ENCODE measurements at regions not wholly inside any gene's neighbourhood (a gene's known extent, or its start where the extent isn't known, plus 50 kb on each side); places are given as distances from the start of the nearest gene placed in this dataset.

DNA sequence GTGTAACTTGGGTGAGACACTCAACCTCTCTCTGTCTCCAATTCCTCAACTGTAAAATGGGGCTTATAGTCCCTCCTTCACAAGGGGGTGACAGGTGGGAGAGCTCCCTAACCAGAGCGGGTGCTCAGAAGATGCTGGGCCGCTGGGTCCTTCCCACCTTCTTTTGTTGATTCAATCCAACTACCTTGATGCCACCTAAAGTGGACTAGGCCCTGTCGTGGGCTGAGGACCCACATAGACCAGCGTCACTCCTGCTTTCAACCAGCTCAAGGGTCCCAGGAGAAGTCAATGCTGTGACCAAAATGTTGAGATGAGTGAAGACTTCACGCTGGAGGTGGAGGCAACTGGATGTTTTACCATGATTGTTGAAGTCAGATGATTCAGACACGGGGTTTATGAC, 72.7 kb upstream of the WNT11 start (continued):
- TF ChIP-seq, protein P1, sequence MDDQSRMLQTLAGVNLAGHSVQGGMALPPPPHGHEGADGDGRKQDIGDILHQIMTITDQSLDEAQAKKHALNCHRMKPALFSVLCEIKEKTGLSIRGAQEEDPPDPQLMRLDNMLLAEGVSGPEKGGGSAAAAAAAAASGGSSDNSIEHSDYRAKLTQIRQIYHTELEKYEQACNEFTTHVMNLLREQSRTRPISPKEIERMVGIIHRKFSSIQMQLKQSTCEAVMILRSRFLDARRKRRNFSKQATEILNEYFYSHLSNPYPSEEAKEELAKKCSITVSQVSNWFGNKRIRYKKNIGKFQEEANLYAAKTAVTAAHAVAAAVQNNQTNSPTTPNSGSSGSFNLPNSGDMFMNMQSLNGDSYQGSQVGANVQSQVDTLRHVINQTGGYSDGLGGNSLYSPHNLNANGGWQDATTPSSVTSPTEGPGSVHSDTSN (IDR thresholded peaks at IDR 0.05) = no peak
- TF ChIP-seq RXRA (IDR thresholded peaks at IDR 0.05; ENCODE audit: borderline replicate concordance, low read depth) = no peak
- TF ChIP-seq RFX5 (IDR thresholded peaks at IDR 0.05; ENCODE audit: low read length) = no peak
- no peak for TF ChIP-seq EP300 (IDR thresholded peaks at IDR 0.05; ENCODE audit: borderline replicate concordance in 1 of 2, low read depth in 1 of 2, low read length in 1 of 2)
- TF ChIP-seq SMC3 (IDR thresholded peaks at IDR 0.05; ENCODE audit: low read depth, low read length) = no peak
- no peak for TF ChIP-seq MXI1 (IDR thresholded peaks at IDR 0.05; ENCODE audit: low read depth, low read length)
- no peak for TF ChIP-seq CHD2 (IDR thresholded peaks at IDR 0.05; ENCODE audit: low read length, partially characterized antibody)
- no peak for TF ChIP-seq RAD21 (IDR thresholded peaks at IDR 0.05; ENCODE audit: low read length)
- no peak for TF ChIP-seq FOXM1 (IDR thresholded peaks at IDR 0.05; ENCODE audit: low read depth)
- no peak for TF ChIP-seq TEAD4 (IDR thresholded peaks at IDR 0.05; ENCODE audit: borderline replicate concordance, insufficient read depth)
- TF ChIP-seq MEF2A (IDR thresholded peaks at IDR 0.05; ENCODE audit: borderline replicate concordance, low read depth) = no peak

DNA sequence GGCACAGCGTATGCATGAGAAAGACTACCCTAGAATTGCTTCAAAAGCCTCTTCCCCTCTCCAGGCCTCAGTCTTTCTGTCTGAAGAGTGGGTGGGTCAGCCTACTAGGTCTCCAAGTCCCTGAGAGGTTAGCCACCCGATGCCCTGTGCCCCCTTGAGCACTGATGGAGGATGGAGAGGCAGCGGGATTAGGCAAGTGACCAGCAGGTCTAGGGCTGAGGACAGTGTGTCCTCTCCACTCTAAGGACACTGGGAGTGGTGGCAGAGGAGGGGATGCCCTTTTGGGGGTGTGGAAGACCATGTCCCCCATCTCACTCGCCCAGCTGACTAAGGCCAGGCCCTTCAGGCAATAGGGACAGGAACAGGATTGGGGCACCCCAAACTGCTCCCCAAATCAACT, 72.2 kb upstream of the WNT11 start:
- Histone ChIP-seq H3K4me3 (ENCODE audit: low read depth in 2 of 2, low read length in 1 of 2) (no peak overlapping the region), H3K79me2 (ENCODE audit: insufficient read depth) (no peaks in the 10 kb centered on the region), H3K36me3 (replicated peaks in 1 of 2; ENCODE audit: control insufficient read depth in 1 of 2, insufficient read depth in 2 of 2, low read length in 1 of 2) (no peaks in the 10 kb centered on the region), H3K27me3 (ENCODE audit: insufficient read depth) (0 out of 2 replicates have a peak, but pooled peaks cover 4% of the 10 kb centered on the region), H3K4me1 (ENCODE audit: control insufficient read depth in 1 of 2, insufficient read depth in 2 of 2, low read depth in 1 of 2, low read length in 1 of 2) (peaks cover 0 to 6% of the 10 kb centered on the region in 2 experiments; a peak in 1 of 4 replicates), H3K4me2 (no peak overlapping the region), H4K20me1 (ENCODE audit: insufficient read depth) (no peaks in the 10 kb centered on the region), H3K9me3 (no peaks in the 10 kb centered on the region), H3K9ac (no peak overlapping the region), H3F3A (replicated peaks; ENCODE audit: insufficient read depth) (no peaks in the 10 kb centered on the region), H3K9me2 (no peaks in the 10 kb centered on the region), H2AFZ (ENCODE audit: low read depth) (no peak overlapping the region), H3K27ac (ENCODE audit: low read depth in 2 of 2, low read length in 1 of 2) (no peak overlapping the region)
- TF ChIP-seq JUND (IDR thresholded peaks at IDR 0.05) = no peak
- TF ChIP-seq TAF1 (IDR thresholded peaks at IDR 0.05; ENCODE audit: borderline replicate concordance, low read depth, low read length) = no peak
- no peak for TF ChIP-seq ELF1 (IDR thresholded peaks at IDR 0.05)
- no peak for TF ChIP-seq GABPA (IDR thresholded peaks at IDR 0.05; ENCODE audit: low read depth)
- no peak for TF ChIP-seq MXI1 (IDR thresholded peaks at IDR 0.05; ENCODE audit: low read depth, low read length)
- no peak for TF ChIP-seq RFX5 (IDR thresholded peaks at IDR 0.05; ENCODE audit: low read length)
- TF ChIP-seq, protein P2, sequence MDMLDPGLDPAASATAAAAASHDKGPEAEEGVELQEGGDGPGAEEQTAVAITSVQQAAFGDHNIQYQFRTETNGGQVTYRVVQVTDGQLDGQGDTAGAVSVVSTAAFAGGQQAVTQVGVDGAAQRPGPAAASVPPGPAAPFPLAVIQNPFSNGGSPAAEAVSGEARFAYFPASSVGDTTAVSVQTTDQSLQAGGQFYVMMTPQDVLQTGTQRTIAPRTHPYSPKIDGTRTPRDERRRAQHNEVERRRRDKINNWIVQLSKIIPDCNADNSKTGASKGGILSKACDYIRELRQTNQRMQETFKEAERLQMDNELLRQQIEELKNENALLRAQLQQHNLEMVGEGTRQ (IDR thresholded peaks at IDR 0.05; ENCODE audit: borderline replicate concordance, low read depth, low read length) = no peak
- no peak for TF ChIP-seq FOSL2 (IDR thresholded peaks at IDR 0.05; ENCODE audit: borderline replicate concordance, low read depth)
- TF ChIP-seq EZH2phosphoT487 (IDR thresholded peaks at IDR 0.05; ENCODE audit: borderline replicate concordance, low read depth) = no peak
- TF ChIP-seq, protein P3, sequence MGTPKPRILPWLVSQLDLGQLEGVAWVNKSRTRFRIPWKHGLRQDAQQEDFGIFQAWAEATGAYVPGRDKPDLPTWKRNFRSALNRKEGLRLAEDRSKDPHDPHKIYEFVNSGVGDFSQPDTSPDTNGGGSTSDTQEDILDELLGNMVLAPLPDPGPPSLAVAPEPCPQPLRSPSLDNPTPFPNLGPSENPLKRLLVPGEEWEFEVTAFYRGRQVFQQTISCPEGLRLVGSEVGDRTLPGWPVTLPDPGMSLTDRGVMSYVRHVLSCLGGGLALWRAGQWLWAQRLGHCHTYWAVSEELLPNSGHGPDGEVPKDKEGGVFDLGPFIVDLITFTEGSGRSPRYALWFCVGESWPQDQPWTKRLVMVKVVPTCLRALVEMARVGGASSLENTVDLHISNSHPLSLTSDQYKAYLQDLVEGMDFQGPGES (IDR thresholded peaks at IDR 0.05; ENCODE audit: low read depth, low read length) = no peak
- no peak for TF ChIP-seq RAD21 (IDR thresholded peaks at IDR 0.05; ENCODE audit: low read length)
- no peak for TF ChIP-seq FOXM1 (IDR thresholded peaks at IDR 0.05; ENCODE audit: low read depth)
- no peak for TF ChIP-seq RXRA (IDR thresholded peaks at IDR 0.05; ENCODE audit: borderline replicate concordance, low read depth)
- TF ChIP-seq, protein P4, sequence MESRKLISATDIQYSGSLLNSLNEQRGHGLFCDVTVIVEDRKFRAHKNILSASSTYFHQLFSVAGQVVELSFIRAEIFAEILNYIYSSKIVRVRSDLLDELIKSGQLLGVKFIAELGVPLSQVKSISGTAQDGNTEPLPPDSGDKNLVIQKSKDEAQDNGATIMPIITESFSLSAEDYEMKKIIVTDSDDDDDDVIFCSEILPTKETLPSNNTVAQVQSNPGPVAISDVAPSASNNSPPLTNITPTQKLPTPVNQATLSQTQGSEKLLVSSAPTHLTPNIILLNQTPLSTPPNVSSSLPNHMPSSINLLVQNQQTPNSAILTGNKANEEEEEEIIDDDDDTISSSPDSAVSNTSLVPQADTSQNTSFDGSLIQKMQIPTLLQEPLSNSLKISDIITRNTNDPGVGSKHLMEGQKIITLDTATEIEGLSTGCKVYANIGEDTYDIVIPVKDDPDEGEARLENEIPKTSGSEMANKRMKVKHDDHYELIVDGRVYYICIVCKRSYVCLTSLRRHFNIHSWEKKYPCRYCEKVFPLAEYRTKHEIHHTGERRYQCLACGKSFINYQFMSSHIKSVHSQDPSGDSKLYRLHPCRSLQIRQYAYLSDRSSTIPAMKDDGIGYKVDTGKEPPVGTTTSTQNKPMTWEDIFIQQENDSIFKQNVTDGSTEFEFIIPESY (IDR thresholded peaks at IDR 0.05; ENCODE audit: borderline replicate concordance, low read depth) = no peak
- TF ChIP-seq TEAD4 (IDR thresholded peaks at IDR 0.05; ENCODE audit: borderline replicate concordance, insufficient read depth) = no peak
- 49% methylated on average over 3 of the region's 4 CpGs for WGBS (ENCODE audit: low lambda C conversion rate)
- ChIA-PET POLR2A (no interaction called here), CTCF (no interaction called here)
- DNase-seq = no peak
